Colon (tissue), 2 donors: ENCODE measurements at regions not wholly inside any gene's neighbourhood (a gene's known extent, or its start where the extent isn't known, plus 50 kb on each side); places are given as distances from the start of the nearest gene placed in this dataset.
A peak's percentile ranks its signal among the peaks of the same experiment; 100 is the strongest.
"Not testable (repeated sequence)": the region's sequence is repeated elsewhere in the genome, so short reads cannot be mapped to it uniquely, and the experiment has no call there.

ENCODE experiments used
- FAIRE-seq: peaks from 2 replicates; lab custom pipeline; 2012; peaks lifted over from hg19 to GRCh38; lab: Jason Lieb, UNC
- donor health status: control.
- donor health status: control.

GRCh38 chrX:146581981-146582712 lies 227.4 kb upstream of the CXorf51B start:
- FAIRE-seq: no peak

DNA sequence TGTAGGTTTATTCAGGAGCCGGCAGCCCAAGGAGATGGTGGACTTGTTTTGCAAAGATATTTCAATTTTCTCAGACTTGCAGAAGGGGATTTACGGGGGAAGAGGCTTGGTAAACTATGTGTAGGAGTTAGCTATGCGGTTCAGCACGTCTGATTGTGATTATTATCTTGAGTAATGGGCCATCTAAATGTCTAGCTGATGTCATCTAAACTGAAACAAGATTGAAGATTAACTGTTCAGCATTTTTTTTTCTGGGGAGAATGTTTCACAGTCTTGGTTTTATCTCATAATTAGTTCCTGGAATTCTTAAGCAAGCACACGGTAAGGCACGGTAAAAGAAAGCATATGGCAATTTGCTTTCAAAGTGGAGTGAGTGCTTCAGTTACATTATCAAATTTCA lies 207.3 kb upstream of the CXorf51B start:
- FAIRE-seq: no peak

DNA sequence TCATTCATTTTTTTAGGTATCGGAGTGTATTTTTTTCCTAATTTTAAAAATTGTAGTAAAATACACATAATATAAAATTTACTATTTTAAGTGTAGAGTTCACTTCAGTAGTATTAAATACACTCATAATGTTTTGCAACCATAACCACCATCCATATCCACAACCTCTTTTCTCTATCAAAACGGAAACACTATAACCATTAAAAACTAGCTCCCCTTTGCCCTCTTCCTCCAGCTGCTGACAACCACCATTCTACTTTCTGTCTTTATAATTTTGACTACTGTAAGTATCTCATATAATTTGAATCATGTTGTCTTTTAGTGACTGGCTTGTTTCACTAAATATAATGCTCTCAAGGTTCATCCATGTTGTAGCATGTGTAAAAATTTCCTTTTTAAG lies 205.4 kb upstream of the CXorf51B start:
- no peak for FAIRE-seq

GRCh38 chrX:146614663-146615478 lies 194.7 kb upstream of the CXorf51B start:
- no peak for FAIRE-seq

DNA sequence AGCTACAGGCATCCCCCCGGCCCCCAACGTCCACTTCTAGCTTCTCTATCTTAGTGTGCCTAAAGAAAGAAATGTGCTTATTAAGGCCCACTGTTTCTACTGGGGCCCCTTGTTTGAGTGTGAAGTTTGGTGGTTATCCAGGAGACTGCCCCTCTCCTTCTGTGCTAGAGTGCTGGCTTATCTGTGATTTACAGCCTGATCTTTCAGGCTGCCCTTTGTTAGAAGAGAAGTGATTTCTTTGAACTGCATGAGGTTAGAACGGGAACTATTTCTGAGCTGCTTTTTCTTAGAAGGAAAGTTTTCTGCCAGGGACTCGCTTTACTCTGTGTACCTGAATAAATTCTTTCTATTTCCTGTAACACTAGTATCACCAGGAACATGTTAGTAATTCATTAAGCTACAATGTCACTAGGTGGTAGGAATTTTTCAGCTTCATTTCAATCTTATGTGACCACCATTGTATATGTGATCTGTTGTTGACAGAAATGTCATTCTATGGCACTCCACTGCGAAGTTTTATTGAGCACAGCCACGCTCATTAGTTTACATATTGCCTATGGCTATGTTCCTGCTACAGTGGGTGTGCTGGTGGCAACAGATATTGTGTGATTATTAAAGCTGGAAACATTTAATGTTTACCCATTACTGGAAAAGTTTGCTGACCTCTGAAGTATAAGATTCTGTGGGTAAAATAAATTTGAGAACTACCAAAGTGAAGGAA lies 193.8 kb upstream of the CXorf51B start:
- FAIRE-seq: no peak

- not testable (repeated sequence) for FAIRE-seq
Measured at GRCh38 chrX:146619943-146620342, 189.6 kb upstream of the CXorf51B start.

DNA sequence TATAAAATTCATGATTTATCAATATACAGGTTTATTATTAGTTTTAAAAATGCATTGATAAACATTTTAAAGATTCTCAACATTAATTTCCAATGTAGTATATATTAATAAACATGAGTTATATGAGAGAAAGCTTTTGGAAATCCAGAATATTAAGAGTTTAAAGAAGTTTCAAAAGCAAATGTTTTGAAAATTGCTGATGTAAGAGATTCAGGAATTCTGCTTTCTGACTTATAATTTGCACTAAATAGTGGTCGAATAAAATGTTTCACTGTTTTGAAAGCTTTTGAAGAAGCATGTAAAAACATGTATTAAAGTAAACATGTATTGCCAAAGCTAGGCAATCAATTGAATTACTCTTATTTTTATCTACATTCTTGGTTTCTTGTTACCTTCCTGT lies 151.2 kb upstream of the CXorf51B start:
- FAIRE-seq: peak; percentile 89

DNA sequence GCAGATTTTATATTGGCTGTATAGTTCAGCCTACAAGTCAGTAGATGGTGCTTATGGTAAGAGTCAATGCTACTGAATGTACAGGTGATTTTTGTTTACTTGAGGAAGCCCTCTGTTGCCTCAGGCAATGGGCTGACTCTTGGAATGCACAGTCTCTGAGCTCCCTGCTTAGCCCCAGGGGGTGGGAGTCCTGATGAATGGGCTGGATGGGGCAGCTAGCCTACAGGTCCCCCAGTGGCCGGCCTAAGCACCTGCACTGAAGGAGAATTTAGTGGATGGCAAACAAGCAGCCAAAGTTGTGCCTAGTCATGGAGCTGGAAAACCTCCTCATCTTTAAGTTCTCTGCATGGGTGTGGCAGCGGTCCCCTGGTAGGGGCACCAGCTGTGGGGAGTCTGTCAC lies 101.8 kb upstream of the CXorf51B start:
- FAIRE-seq: no peak

- FAIRE-seq: not testable (repeated sequence)
Measured at GRCh38 chrX:146708866-146709265, 100.7 kb upstream of the CXorf51B start.

GRCh38 chrX:146754268-146754667 lies 55.3 kb upstream of the CXorf51B start:
- no peak for FAIRE-seq

DNA sequence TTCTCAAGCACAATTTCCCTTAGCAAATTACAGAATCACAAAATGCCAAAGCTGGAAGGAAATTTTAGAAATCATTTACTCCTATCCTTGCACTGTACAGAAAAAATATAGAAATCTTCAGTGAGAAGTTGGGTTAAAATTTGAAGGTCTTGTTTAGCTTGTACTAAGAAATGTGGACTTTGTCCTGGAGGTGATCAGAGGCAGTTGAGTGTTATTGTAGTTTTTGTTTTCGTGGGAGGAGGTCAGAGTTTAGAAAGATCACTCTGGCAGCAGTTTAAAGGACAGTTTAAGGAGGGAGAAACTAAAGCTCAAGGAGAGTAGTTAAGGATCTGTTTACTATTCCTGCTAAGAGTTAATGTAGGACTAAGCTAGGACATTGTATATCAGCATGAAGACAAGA lies 54.4 kb upstream of the CXorf51B start:
- FAIRE-seq: no peak
